HUES6 (cell line): ENCODE measurements at regions not wholly inside any gene's neighbourhood (a gene's known extent, or its start where the extent isn't known, plus 50 kb on each side); places are given as distances from the start of the nearest gene placed in this dataset.

Experiments used
- H3K27ac ChIP-seq: 2 replicates; pipeline ENCODE4 v1.7.0; 2013; ENCODE audit warnings: low read depth, mild to moderate bottlenecking, low read length, inconsistent platforms
- H3K27me3 ChIP-seq: 2 replicates; pipeline ENCODE4 v1.6.1; 2013; ENCODE audit warnings: low read length; ENCODE audit not compliant: control insufficient read depth, insufficient read depth
- H3K36me3 ChIP-seq: 2 replicates; pipeline ENCODE4 v1.6.1; 2013; ENCODE audit warnings: low read length; ENCODE audit not compliant: control insufficient read depth, insufficient read depth
- H3K4me1 ChIP-seq: 2 replicates; pipeline ENCODE4 v1.6.1; 2013; ENCODE audit warnings: low read length; ENCODE audit not compliant: control insufficient read depth, insufficient read depth
- H3K4me3 ChIP-seq: 2 replicates; pipeline ENCODE4 v1.5.1; 2013; ENCODE audit warnings: low read depth, low read length
- H3K9ac ChIP-seq: one replicate; pipeline ENCODE4 v1.6.1; 2013; ENCODE audit warnings: mild to moderate bottlenecking, low read length
- H3K9me3 ChIP-seq: 2 replicates; pipeline ENCODE4 v1.6.1; 2013; ENCODE audit warnings: low read depth, low read length; ENCODE audit not compliant: control insufficient read depth, insufficient read depth

- Histone ChIP-seq H3K27ac (no peak overlapping the region), H3K9ac (no peak overlapping the region), H3K27me3 (no peaks in the 10 kb centered on the region), H3K4me1 (peaks cover 23% of the 10 kb centered on the region), H3K9me3 (0 out of 2 replicates have a peak, but pooled peaks cover 3% of the 10 kb centered on the region), H3K4me3 (no peak overlapping the region), H3K36me3 (no peaks in the 10 kb centered on the region)
Observed at GRCh38 chr11:92790926-92791616, 178.4 kb upstream of the MTNR1B start.

GRCh38 chr11:92791886-92792285 is 177.6 kb upstream of the MTNR1B start:
- no peak overlapping the region for H3K4me3 ChIP-seq
- no peak overlapping the region for H3K27ac ChIP-seq
- H3K4me1 ChIP-seq = peaks cover 23% of the 10 kb centered on the region
- H3K9me3 ChIP-seq = 0 out of 2 replicates have a peak, but pooled peaks cover 3% of the 10 kb centered on the region
- H3K27me3 ChIP-seq = no peaks in the 10 kb centered on the region
- no peaks in the 10 kb centered on the region for H3K36me3 ChIP-seq
- H3K9ac ChIP-seq = no peak overlapping the region

GRCh38 chr11:92793189-92793588 is 176.3 kb upstream of the MTNR1B start:
- Histone ChIP-seq H3K4me3 (no peak overlapping the region), H3K4me1 (peaks cover 23% of the 10 kb centered on the region), H3K27ac (no peak overlapping the region), H3K27me3 (no peaks in the 10 kb centered on the region), H3K36me3 (no peaks in the 10 kb centered on the region), H3K9ac (no peak overlapping the region), H3K9me3 (0 out of 2 replicates have a peak, but pooled peaks cover 3% of the 10 kb centered on the region)

- H3K36me3 ChIP-seq = no peaks in the 10 kb centered on the region
- H3K9me3 ChIP-seq = 0 out of 2 replicates have a peak, but pooled peaks cover 3% of the 10 kb centered on the region
- H3K27ac ChIP-seq = no peak overlapping the region
- H3K4me1 ChIP-seq = peaks cover 23% of the 10 kb centered on the region
- H3K27me3 ChIP-seq = no peaks in the 10 kb centered on the region
- no peak overlapping the region for H3K9ac ChIP-seq
- H3K4me3 ChIP-seq = no peak overlapping the region
Observed at GRCh38 chr11:92794783-92795182, 174.7 kb upstream of the MTNR1B start.

GRCh38 chr11:92796744-92797143 is 172.7 kb upstream of the MTNR1B start:
- Histone ChIP-seq H3K9ac (no peak overlapping the region), H3K27me3 (no peaks in the 10 kb centered on the region), H3K4me1 (peaks cover 23% of the 10 kb centered on the region), H3K36me3 (no peaks in the 10 kb centered on the region), H3K9me3 (0 out of 2 replicates have a peak, but pooled peaks cover 3% of the 10 kb centered on the region), H3K4me3 (no peak overlapping the region), H3K27ac (no peak overlapping the region)

- H3K27me3 ChIP-seq = no peaks in the 10 kb centered on the region
- H3K4me3 ChIP-seq = no peak overlapping the region
- no peak overlapping the region for H3K27ac ChIP-seq
- no peak overlapping the region for H3K9ac ChIP-seq
- no peaks in the 10 kb centered on the region for H3K36me3 ChIP-seq
- peaks cover 16% of the 10 kb centered on the region for H3K4me1 ChIP-seq
- H3K9me3 ChIP-seq = no peaks in the 10 kb centered on the region
Observed at GRCh38 chr11:92797874-92798273, 171.6 kb upstream of the MTNR1B start.

GRCh38 chr11:92801685-92802084 is 167.8 kb upstream of the MTNR1B start:
- no peak overlapping the region for H3K27ac ChIP-seq
- H3K9me3 ChIP-seq = no peaks in the 10 kb centered on the region
- peaks cover 15% of the 10 kb centered on the region for H3K4me1 ChIP-seq
- H3K27me3 ChIP-seq = no peaks in the 10 kb centered on the region
- no peak overlapping the region for H3K4me3 ChIP-seq
- H3K36me3 ChIP-seq = no peaks in the 10 kb centered on the region
- H3K9ac ChIP-seq = no peak overlapping the region

- peaks cover 15% of the 10 kb centered on the region for H3K4me1 ChIP-seq
- no peaks in the 10 kb centered on the region for H3K27me3 ChIP-seq
- H3K27ac ChIP-seq = no peak overlapping the region
- H3K36me3 ChIP-seq = no peaks in the 10 kb centered on the region
- no peak overlapping the region for H3K9ac ChIP-seq
- no peaks in the 10 kb centered on the region for H3K9me3 ChIP-seq
- no peak overlapping the region for H3K4me3 ChIP-seq
Observed at GRCh38 chr11:92802644-92803043, 166.8 kb upstream of the MTNR1B start.

GRCh38 chr11:92803391-92803790 is 166.1 kb upstream of the MTNR1B start:
- H3K27ac ChIP-seq = no peak overlapping the region
- peaks cover 15% of the 10 kb centered on the region for H3K4me1 ChIP-seq
- no peaks in the 10 kb centered on the region for H3K9me3 ChIP-seq
- H3K36me3 ChIP-seq = no peaks in the 10 kb centered on the region
- H3K9ac ChIP-seq = no peak overlapping the region
- H3K4me3 ChIP-seq = no peak overlapping the region
- no peaks in the 10 kb centered on the region for H3K27me3 ChIP-seq

- no peak overlapping the region for H3K9ac ChIP-seq
Observed at GRCh38 chr11:92804388-92804966, 165.0 kb upstream of the MTNR1B start.

GRCh38 chr11:92808022-92808421 is 161.4 kb upstream of the MTNR1B start:
- Histone ChIP-seq H3K9me3 (no peaks in the 10 kb centered on the region), H3K27me3 (no peaks in the 10 kb centered on the region), H3K4me3 (no peak overlapping the region), H3K27ac (no peak overlapping the region), H3K4me1 (peaks cover 15% of the 10 kb centered on the region), H3K36me3 (no peaks in the 10 kb centered on the region), H3K9ac (no peak overlapping the region)

More at GRCh38 chr11:92804388-92804966, 165.0 kb upstream of the MTNR1B start:
- Histone ChIP-seq H3K4me1 (peaks cover 15% of the 10 kb centered on the region), H3K4me3 (no peak overlapping the region), H3K27me3 (no peaks in the 10 kb centered on the region), H3K9me3 (no peaks in the 10 kb centered on the region), H3K27ac (no peak overlapping the region), H3K36me3 (no peaks in the 10 kb centered on the region)
